HG02642 (cell line): ENCODE measurements at regions not wholly inside any gene's neighbourhood (a gene's known extent, or its start where the extent isn't known, plus 50 kb on each side); places are given as distances from the start of the nearest gene placed in this dataset.
A peak's percentile ranks its signal among the peaks of the same experiment; 100 is the strongest.

ENCODE experiments used
- ATAC-seq: cut with Tn5 transposase; IDR thresholded peaks from one replicate; pipeline ENCODE4 v1.9.1; 2021; ENCODE audit warnings: mild to moderate bottlenecking; ENCODE audit not compliant: unreplicated experiment, poor library complexity

DNA sequence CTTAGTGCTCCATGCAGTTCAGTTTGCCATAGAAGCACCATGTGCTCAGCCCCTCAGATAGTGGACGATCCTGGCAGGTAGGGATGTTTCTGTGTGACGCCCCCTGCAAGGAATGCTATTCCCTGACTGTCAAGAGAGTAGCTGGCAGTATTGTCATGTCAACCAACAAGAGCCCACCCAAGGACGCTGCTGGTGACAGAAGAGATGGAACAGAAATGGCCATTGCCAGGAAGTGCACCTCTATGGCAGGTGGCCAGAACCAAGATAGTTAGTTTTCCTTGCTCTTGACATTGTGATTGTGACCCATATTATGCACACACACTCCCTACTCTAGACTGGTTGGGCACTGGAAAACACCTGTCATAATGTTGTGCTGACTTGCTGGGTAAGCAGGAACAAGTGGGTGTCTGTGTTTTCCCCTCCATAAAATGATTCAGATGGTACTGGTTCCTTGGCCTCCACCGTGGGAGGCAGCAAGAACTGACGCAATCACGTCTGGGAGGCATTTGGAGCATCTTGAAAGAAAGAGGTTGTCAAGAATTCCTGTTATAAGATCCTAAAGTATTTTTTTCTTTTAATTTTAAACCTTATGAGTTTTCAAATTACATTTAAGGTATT lies 507.9 kb downstream of the MID1IP1 start:
- no peak for ATAC-seq

DNA sequence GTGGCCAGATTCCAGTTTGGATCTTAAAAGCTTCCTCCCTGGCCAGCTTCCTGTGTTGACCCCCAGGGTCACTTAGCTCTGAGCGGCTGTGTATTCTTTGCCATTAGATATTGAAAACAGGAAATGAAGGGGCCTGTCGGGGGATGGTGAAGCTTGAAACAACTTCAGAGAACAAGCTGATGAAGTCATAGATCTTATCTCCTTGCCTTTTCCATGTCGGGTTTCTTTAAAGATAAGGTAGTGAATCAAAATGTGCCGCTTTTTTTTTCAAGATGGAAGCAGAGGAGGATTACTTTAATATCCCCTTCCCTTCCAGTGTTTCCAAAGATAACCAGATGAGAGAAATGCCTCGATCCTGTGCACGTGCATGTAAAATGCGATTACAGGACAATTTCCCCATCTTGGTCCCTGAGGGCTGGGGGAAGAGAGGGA lies 508.5 kb downstream of the MID1IP1 start:
- ATAC-seq: no peak

GRCh38 chrX:39310891-39311290 lies 509.6 kb downstream of the MID1IP1 start:
- ATAC-seq: no peak

DNA sequence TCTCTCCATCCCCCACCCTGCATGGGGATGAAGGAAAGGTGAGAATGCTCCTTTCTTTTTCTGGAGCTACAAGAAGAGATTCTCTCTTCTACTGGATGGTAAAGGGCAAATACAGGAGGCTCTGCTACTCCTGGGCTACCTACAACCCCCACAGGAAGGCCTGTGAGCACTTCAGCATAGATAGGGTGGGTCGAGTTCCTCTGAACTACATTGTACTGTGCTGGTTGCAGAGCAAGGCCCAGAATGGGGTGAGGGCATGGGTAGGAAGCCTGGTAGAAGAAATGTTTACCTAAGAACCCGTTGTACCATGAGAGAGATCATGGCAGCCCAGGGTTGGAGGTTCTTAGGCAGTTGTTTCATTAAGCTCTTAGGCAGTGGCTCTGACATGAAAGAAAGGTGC lies 510.4 kb downstream of the MID1IP1 start:
- ATAC-seq: no peak

DNA sequence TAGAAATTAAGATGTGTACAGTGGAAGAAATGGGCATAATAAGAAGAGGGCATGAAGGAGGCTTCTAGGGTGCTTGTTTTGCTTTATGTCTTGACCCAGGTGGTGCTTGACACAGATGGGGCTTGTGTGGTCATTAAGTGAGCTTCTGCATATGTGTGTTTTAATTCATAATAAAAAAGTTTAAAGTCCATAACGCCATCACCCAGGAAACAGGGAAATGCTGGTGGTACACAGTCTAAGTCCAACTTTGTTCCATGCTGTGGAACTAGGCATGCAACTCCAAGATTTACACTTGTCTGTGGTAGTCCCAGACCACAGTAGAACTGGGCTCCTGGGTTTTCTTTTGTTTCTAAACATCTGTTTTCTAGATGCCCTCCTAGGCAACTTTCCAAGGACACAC lies 511.9 kb downstream of the MID1IP1 start:
- no peak for ATAC-seq

GRCh38 chrX:39318506-39319343 lies 517.5 kb downstream of the MID1IP1 start:
- no peak for ATAC-seq

DNA sequence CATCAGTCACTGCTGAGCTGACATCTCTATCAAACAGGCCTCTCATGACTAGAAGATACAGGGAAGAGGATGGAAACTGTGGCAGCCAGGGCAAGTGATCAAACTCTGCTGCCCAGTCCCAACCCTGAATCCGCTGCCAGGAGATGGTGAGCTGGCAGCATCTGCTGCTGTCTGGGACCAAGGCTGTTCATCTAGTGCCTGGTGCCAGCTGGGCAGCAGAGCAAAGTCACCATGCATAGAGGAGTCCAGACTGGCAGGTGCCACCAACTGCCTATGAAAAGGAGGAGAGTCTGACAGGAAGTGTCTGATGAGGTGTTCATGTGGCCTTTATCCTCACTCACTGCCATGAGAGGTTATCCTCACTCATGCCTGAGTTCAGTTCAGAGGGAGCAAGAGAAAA lies 518.9 kb downstream of the MID1IP1 start:
- ATAC-seq: no peak

DNA sequence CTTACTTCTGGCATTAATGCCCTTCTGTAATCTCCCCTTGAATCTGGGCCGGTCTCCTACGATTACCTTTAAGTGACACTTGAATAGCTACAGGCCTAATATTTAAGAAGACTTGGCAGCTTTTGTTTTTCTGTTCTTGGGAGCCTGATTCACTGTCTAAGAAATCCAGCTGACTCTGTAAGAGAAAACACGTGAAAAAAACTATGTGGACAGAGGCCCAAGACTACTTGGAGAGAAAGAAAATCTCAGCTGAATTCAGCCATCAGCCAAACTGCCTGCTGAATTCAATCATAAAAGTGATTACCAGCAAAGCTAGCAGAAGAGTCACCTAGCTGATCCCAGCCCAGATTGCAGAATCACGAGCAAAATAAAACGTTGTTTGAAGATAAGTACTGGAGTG lies 521.2 kb downstream of the MID1IP1 start:
- no peak for ATAC-seq

DNA sequence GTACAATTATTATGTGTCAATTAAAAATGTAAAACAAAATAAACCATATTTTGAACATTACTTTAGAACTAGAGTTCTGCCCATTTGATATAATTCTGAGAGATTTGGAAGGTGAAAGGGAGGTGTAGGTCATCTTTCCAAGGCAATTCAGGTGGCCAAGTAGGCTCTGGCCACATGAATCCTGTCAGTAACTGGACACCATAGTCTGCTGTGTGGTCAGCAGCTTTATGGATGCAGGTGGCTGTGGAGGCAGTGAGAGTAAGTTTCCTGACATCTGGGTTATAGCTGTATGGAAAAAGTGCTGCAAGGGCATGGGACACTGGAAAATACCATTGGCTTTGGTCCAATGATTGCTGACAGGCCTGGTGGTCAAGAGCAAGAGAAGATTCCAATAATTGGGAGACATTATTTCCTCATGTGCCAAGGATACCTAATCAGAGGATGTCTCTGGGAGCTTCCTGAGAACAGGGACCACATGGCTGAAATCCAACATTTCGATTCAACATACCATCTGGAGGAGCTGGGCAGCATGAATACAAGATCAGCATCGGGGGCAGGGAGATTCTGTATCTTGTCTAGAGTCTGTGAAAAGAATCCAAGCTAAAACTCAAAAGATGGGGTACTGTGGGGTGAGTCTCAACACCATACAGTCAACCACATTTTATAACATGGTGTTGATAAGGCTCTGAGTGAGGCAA lies 523.1 kb downstream of the MID1IP1 start:
- ATAC-seq: no peak

DNA sequence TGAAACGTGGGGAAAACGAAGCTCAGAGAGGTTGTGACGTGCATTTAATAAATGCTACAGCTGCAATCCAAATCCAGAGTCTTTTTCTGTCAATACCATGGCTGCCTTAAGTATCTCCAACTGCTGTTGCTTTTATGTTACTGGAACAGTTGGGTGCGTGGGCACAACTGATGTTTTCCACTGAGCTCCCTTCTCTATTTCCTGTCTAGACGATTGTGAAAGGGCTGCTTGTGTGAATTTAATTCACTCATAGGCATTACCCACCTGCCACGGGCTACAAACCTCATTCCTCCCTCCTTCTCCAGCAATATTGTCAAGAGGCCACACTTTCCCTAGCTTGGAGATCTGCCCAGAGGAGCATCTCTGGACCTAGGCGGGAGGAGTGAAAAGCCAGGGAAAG lies 526.0 kb downstream of the MID1IP1 start:
- ATAC-seq: no peak

GRCh38 chrX:39327705-39328104 lies 526.4 kb downstream of the MID1IP1 start:
- no peak for ATAC-seq

GRCh38 chrX:39328661-39329060 lies 527.4 kb downstream of the MID1IP1 start:
- no peak for ATAC-seq

- ATAC-seq: no peak
Observed at GRCh38 chrX:39331082-39331704, 529.9 kb downstream of the MID1IP1 start.

GRCh38 chrX:39333451-39333850 lies 532.2 kb downstream of the MID1IP1 start:
- no peak for ATAC-seq

- no peak for ATAC-seq
Observed at GRCh38 chrX:39335513-39336235, 534.4 kb downstream of the MID1IP1 start.

DNA sequence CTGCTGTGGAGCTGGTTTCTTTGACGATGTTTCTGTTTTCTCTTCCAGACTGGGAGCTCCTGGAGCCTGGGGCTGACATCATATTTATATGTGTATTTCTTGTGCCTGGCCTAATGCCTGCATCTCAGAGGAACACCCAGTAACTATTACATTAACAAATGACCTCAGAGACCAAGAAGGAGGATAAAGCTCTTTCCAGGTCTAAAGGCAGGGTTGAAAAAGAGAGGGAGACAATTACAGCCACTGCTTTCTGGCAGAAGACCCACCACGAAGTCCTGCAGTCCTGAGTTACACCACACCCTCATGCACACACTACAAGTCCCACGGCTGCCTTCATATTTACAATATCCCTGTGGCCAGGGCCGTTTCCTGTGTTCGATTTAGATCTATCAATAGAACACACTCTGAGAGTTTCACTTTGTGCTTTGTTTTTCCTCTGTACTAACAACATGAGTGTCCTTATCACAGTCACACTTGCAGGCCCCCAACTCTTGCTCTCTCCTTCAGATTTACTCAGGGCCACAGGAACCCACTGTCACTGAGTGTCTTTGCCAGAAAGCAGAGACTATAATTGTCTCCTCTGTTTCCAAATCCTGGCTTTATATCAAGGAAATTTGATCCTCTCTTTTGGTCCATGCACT lies 535.5 kb downstream of the MID1IP1 start:
- peak; percentile 70 for ATAC-seq

DNA sequence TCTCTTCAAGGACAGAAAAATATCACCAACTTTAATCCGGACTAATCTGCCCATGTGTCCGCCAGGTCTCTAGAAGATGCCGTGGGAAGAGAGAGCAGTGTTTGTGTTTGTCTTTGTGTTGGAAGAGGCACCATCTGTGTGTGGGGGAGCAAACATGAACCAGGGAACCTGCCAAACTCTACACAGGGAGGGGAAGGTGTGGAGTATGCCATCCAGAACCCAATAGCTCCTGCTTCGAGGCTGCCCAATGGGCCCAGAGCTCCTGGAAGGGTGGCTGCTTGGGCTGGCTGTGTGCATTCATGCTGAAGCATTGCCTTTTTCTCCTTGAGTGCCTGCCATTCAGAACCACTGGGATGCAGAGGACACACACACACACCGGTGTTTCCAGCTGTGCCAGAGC lies 536.2 kb downstream of the MID1IP1 start:
- ATAC-seq: no peak

- ATAC-seq: no peak
Observed at GRCh38 chrX:39338583-39338982, 537.3 kb downstream of the MID1IP1 start.

- no peak for ATAC-seq
Observed at GRCh38 chrX:39356119-39356807, 555.0 kb downstream of the MID1IP1 start.
